ENCODE measurements at regions not wholly inside any gene's neighbourhood (a gene's known extent, or its start where the extent isn't known, plus 50 kb on each side); places are given as distances from the start of the nearest gene placed in this dataset.

DNA sequence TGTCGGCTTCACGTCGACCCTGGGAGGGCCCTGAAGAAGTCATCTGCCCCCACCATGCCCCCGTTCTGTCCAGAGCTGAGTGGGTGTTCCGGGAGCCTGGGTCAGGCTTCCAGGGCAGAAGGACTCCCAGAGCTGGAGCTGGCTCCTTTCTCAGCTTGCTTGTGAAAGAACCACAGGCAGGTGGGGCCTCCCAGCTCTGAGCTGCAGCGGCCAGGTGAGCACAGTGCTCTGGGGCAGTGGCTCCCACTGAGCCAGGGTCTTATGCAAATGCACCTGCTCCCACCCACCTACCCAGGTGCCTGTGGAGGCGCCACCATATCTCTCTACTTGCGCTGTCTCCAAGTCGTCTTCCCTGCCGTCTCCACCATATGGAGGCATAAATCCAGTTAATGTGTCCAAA, 140.0 kb upstream of the RPL38 start:
- WGBS, 2 donors, result 44 to 47% methylated on average over 9 to 10 of the region's 10 CpGs
- no peak for DNase-seq
- Histone ChIP-seq H3K27ac (no peak overlapping the region), H3K27me3 (no peaks in the 10 kb centered on the region), H3K9me3 (no peaks in the 10 kb centered on the region), H3K4me1 (no peaks in the 10 kb centered on the region), H3K36me3 (replicated peaks in 1 of 2; ENCODE audit: insufficient read depth in 1 of 2, low read depth in 2 of 2) (no peaks in the 10 kb centered on the region), H3K4me3 (no peak overlapping the region)
- TF ChIP-seq POLR2A (IDR thresholded peaks at IDR 0.05), result no peak
- TF ChIP-seq, protein P1, sequence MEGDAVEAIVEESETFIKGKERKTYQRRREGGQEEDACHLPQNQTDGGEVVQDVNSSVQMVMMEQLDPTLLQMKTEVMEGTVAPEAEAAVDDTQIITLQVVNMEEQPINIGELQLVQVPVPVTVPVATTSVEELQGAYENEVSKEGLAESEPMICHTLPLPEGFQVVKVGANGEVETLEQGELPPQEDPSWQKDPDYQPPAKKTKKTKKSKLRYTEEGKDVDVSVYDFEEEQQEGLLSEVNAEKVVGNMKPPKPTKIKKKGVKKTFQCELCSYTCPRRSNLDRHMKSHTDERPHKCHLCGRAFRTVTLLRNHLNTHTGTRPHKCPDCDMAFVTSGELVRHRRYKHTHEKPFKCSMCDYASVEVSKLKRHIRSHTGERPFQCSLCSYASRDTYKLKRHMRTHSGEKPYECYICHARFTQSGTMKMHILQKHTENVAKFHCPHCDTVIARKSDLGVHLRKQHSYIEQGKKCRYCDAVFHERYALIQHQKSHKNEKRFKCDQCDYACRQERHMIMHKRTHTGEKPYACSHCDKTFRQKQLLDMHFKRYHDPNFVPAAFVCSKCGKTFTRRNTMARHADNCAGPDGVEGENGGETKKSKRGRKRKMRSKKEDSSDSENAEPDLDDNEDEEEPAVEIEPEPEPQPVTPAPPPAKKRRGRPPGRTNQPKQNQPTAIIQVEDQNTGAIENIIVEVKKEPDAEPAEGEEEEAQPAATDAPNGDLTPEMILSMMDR (IDR thresholded peaks at IDR 0.05), result no peak
- intact Hi-C loops (cut with DNase I), result no loop called here
- ATAC-seq, result no peak

DNA sequence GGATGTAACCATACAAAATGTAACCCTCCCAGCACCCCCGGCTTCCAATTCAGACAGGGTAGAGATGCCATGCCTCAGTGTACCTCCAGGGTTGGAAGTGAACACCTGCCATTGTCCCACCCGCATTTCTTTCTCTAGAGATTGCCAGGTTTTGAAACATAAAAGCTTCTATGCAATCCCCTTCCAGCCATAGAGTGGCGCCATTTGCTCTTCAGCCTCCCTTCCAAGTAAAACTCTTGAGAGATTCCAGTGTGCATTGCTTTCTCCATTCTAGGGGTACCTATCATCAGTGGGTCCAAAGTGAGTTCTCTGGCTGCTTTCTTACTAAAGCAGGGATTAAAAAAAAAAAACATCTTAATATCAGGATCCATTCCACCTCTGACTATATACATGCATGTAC, 133.1 kb upstream of the RPL38 start:
- intact Hi-C loops (cut with DNase I), result no loop called here
- Histone ChIP-seq H3K27ac (no peak overlapping the region), H3K4me1 (no peaks in the 10 kb centered on the region), H3K27me3 (no peaks in the 10 kb centered on the region), H3K4me3 (no peak overlapping the region), H3K9me3 (peaks cover 0 to 7% (median 0%) of the 10 kb centered on the region in 3 donors), H3K36me3 (replicated peaks in 1 of 2; ENCODE audit: insufficient read depth in 1 of 2, low read depth in 2 of 2) (no peaks in the 10 kb centered on the region)
- DNase-seq (no peak), ATAC-seq (no peak)
- TF ChIP-seq POLR2A (IDR thresholded peaks at IDR 0.05), result no peak
- TF ChIP-seq, protein P1 (IDR thresholded peaks at IDR 0.05), result no peak
- 59 to 74% methylated on average over 2 to 3 of the region's 3 CpGs for WGBS, 2 donors

DNA sequence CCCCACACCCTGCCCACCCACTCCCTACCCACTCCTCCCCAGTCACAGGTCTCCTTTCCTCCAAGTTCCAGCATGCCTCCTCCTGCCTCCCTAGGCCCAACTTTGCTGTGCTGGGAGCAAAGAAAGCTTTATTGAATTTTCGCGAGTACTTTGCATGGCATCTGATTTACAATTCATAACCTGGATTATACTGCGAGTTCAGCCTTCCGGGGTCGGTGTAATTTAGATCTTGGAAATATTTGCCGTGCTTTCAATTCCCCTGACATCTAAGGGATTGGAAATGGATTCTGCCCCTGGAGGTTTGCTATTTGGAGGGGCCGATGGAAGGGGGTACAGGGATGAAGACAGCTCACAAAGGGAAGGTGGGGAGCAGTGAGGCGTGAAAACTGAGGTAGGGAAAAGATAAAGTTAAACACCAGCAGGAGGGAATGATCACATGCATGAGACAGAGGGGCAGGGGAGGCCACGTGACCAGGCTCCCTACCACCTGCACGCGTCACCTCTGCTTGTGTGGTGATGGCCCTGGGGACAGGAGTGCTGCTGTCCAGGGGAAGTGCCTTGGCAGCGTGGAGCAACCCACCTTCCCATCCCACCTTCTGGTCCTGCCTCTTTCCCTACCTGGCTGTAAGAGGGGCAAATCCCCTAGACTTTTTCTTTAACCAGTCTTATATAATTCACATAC, 132.3 kb upstream of the RPL38 start:
- no peak for ATAC-seq
- WGBS, 2 donors, result 72 to 85% methylated on average over 12 of the region's 12 CpGs
- DNase-seq, result no peak
- Histone ChIP-seq H3K27me3 (no peaks in the 10 kb centered on the region), H3K27ac (no peak overlapping the region), H3K9me3 (peaks cover 0 to 7% (median 0%) of the 10 kb centered on the region in 3 donors), H3K4me1 (no peaks in the 10 kb centered on the region), H3K36me3 (replicated peaks in 1 of 2; ENCODE audit: insufficient read depth in 1 of 2, low read depth in 2 of 2) (no peaks in the 10 kb centered on the region), H3K4me3 (no peak overlapping the region)
- TF ChIP-seq, protein P1 (IDR thresholded peaks at IDR 0.05), result no peak
- no peak for TF ChIP-seq POLR2A (IDR thresholded peaks at IDR 0.05)
- intact Hi-C loops (cut with DNase I), result no loop called here

DNA sequence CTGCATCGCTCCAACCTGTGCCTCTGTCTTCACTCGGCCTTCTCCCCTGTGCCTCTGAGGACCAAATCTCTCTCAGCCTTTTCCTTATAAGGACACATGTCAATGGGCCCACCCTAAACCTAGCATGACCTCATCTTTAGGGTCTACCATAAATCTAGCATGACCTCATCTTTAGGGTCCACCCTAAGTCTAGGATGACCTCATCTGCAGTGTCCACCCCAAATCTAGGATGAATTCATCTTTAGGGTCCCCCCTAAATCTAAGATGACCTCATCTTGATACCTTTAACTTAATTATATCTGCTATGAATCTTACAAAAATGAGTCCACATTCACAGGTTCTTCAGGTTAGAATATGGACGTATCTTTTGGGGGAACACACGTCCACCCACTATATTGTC, 131.1 kb upstream of the RPL38 start:
- ATAC-seq (no peak), DNase-seq (no peak)
- TF ChIP-seq, protein P1 (IDR thresholded peaks at IDR 0.05), result no peak
- no peak for TF ChIP-seq POLR2A (IDR thresholded peaks at IDR 0.05)
- 54 to 62% methylated on average over 4 of the region's 4 CpGs for WGBS, 2 donors
- Histone ChIP-seq H3K4me1 (no peaks in the 10 kb centered on the region), H3K27me3 (no peaks in the 10 kb centered on the region), H3K9me3 (peaks cover 0 to 7% (median 0%) of the 10 kb centered on the region in 3 donors), H3K4me3 (no peak overlapping the region), H3K36me3 (replicated peaks in 1 of 2; ENCODE audit: insufficient read depth in 1 of 2, low read depth in 2 of 2) (no peaks in the 10 kb centered on the region), H3K27ac (no peak overlapping the region)
- intact Hi-C loops (cut with DNase I), result no loop called here

DNA sequence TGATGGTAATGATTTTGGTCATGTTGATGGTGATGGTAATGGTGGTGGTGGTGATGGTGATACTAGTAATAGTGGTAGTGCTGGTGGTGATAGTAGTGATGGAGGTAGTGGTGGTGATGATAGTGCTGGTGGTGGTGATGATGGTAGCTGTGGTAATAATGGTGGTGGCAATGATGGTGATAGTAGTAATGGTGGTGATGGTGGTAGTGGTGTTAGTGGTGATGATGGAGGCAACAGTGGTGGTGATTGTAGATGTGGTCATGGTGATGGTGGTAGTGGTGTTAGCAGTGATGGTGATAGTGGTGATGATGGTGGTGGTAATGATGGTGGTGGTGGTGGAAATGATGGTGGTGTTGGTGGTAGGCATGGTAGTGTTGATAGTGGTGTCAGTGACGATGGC, 127.0 kb upstream of the RPL38 start:
- Histone ChIP-seq H3K27me3 (no peaks in the 10 kb centered on the region), H3K9me3 (peaks cover 0 to 7% (median 0%) of the 10 kb centered on the region in 3 donors), H3K4me3 (no peak overlapping the region), H3K36me3 (replicated peaks in 1 of 2; ENCODE audit: insufficient read depth in 1 of 2, low read depth in 2 of 2) (no peaks in the 10 kb centered on the region), H3K27ac (no peak overlapping the region), H3K4me1 (no peaks in the 10 kb centered on the region)
- DNase-seq (no peak), ATAC-seq (no peak)
- intact Hi-C loops (cut with DNase I), result no loop called here
- TF ChIP-seq POLR2A (IDR thresholded peaks at IDR 0.05), result no peak
- TF ChIP-seq, protein P1 (IDR thresholded peaks at IDR 0.05), result no peak
- 73 to 81% methylated on average over 1 of the region's 1 CpG for WGBS, 2 donors

Data from body of pancreas (tissue), 4 donors.